Glomerular visceral epithelial cell (primary cell): ENCODE measurements at regions not wholly inside any gene's neighbourhood (a gene's known extent, or its start where the extent isn't known, plus 50 kb on each side); places are given as distances from the start of the nearest gene placed in this dataset.
"Not testable (repeated sequence)": the region's sequence is repeated elsewhere in the genome, so short reads cannot be mapped to it uniquely, and the experiment has no call there.

Source experiments
- DNase-seq: peaks from one replicate; pipeline ENCODE4 v3.0.0-alpha.2; 2016; ENCODE audit errors: extremely low spot score

GRCh38 chr6:152811785-152812184 lies 61.2 kb downstream of the VIP start:
- no peak for DNase-seq

GRCh38 chr6:152815230-152815872 lies 64.8 kb downstream of the VIP start:
- DNase-seq = no peak

- DNase-seq = no peak
These were observed 65.5 kb downstream of the VIP start for GRCh38 chr6:152816055-152816454.

GRCh38 chr6:152821525-152821924 lies 70.9 kb downstream of the VIP start:
- no peak for DNase-seq

- DNase-seq = no peak
These were observed 74.1 kb downstream of the VIP start for GRCh38 chr6:152824666-152825065.

GRCh38 chr6:152828431-152828830 lies 77.8 kb downstream of the VIP start:
- no peak for DNase-seq

- DNase-seq = not testable (repeated sequence)
These were observed 83.8 kb downstream of the VIP start for GRCh38 chr6:152834366-152834765.

- no peak for DNase-seq
These were observed 85.9 kb downstream of the VIP start for GRCh38 chr6:152836523-152836922.

- no peak for DNase-seq
These were observed 94.8 kb downstream of the VIP start for GRCh38 chr6:152845421-152845820.

GRCh38 chr6:152846825-152847224 lies 96.2 kb downstream of the VIP start:
- DNase-seq = no peak

- DNase-seq = no peak
These were observed 98.3 kb downstream of the VIP start for GRCh38 chr6:152848919-152849318.

- DNase-seq = no peak
These were observed 103.6 kb downstream of the VIP start for GRCh38 chr6:152854086-152854795.

- DNase-seq = no peak
These were observed 107.5 kb downstream of the VIP start for GRCh38 chr6:152858141-152858540.

- DNase-seq = no peak
These were observed 108.6 kb downstream of the VIP start for GRCh38 chr6:152859225-152859624.

- DNase-seq = peak; percentile 67
These were observed 113.2 kb downstream of the VIP start for GRCh38 chr6:152863618-152864326.

GRCh38 chr6:152874267-152874666 lies 108.6 kb downstream of the FBXO5 start:
- no peak for DNase-seq

- no peak for DNase-seq
These were observed 107.8 kb downstream of the FBXO5 start for GRCh38 chr6:152874846-152875568.

- no peak for DNase-seq
These were observed 103.2 kb downstream of the FBXO5 start for GRCh38 chr6:152879681-152880080.

GRCh38 chr6:152893187-152893586 lies 89.7 kb downstream of the FBXO5 start:
- no peak for DNase-seq

GRCh38 chr6:152896923-152897322 lies 85.9 kb downstream of the FBXO5 start:
- DNase-seq = no peak

GRCh38 chr6:152897807-152898399 lies 84.9 kb downstream of the FBXO5 start:
- DNase-seq = peak; percentile 66

GRCh38 chr6:152904678-152905077 lies 78.2 kb downstream of the FBXO5 start:
- DNase-seq = no peak
